Esophagus muscularis mucosa (tissue), 4 donors: ENCODE measurements at regions not wholly inside any gene's neighbourhood (a gene's known extent, or its start where the extent isn't known, plus 50 kb on each side); places are given as distances from the start of the nearest gene placed in this dataset.

Source experiments
- DNase-seq: peaks from one replicate; pipeline ENCODE4 v3.0.0-alpha.2; 2017; ENCODE audit errors: extremely low spot score
- H3K27ac ChIP-seq, 4 donors: fragments of 200-600 bp; sonication (generic); replicated peaks in 1 of 4; 1 replicate in 3 of 4; 2 replicates in 1 of 4; pipeline ENCODE4 v1.5.1; 2016 to 2019; ENCODE audit warnings: mild to moderate bottlenecking in 1 of 4
- H3K27me3 ChIP-seq, 4 donors: fragments of 200-600 bp; sonication (generic); one replicate each; pipeline versions ENCODE4 v1.5.1 to v1.6.0; 2016 to 2019
- H3K36me3 ChIP-seq, 4 donors: fragments of 200-600 bp; sonication (generic); one replicate each; pipeline ENCODE4 v1.5.1; 2016 to 2019
- H3K4me1 ChIP-seq, 4 donors: fragments of 200-600 bp; sonication (generic); one replicate each; pipeline ENCODE4 v1.5.1; 2016 to 2019
- H3K4me3 ChIP-seq, 4 donors: fragments of 200-600 bp; sonication (generic); 1 replicate in 2 of 4; 2 replicates in 2 of 4; pipeline ENCODE4 v1.5.1; 2016 to 2019; ENCODE audit warnings: mild to moderate bottlenecking in 4 of 4, moderate library complexity in 1 of 4
- H3K9me3 ChIP-seq, 4 donors: fragments of 200-600 bp; sonication (generic); 1 replicate in 3 of 4; 2 replicates in 1 of 4; pipeline ENCODE4 v1.5.1; 2016 to 2019
- CTCF ChIP-seq, 3 experiments: fragments of 200-600 bp in 2 of 3; fragments of 450-650 bp in 1 of 3; sonication (generic) in 2 of 3; IDR thresholded peaks; one replicate each; pipeline ENCODE4 v1.5.1; 2017 to 2019; ENCODE audit warnings: antibody characterized with exemption in 3 of 3, mild to moderate bottlenecking in 2 of 3, moderate library complexity in 1 of 3
- EP300 ChIP-seq: sonication (generic); formaldehyde crosslinking; IDR thresholded peaks from one replicate; pipeline ENCODE4 v1.6.1; 2017; ENCODE audit warnings: antibody characterized with exemption
- POLR2A ChIP-seq: fragments of 450-650 bp; IDR thresholded peaks from one replicate; pipeline ENCODE4 v1.6.1; 2017; ENCODE audit warnings: antibody characterized with exemption, moderate library complexity, mild to moderate bottlenecking, low read depth
- POLR2AphosphoS5 ChIP-seq, 2 donors: sonication (generic); formaldehyde crosslinking; IDR thresholded peaks; one replicate each; pipeline ENCODE4 v1.6.1; 2017; ENCODE audit warnings: antibody characterized with exemption in 2 of 2
- WGBS: methylation state at CpG from one replicate; pipeline ENCODE4 v1.1.5; 2018; 5-methylcytosine and 5-hydroxymethylcytosine counted together
- intact Hi-C: fragments of 100-400 bp; cut with DNase I; formaldehyde crosslinking; loops from one replicate; pipeline ENCODE4 v1.15.1; 2023

- H3K9me3 ChIP-seq, result no peaks in the 10 kb centered on the region
- 0% methylated on average over 1 of the region's 1 CpG for whole genome bisulfite sequencing
- TF ChIP-seq POLR2AphosphoS5 (IDR thresholded peaks at IDR 0.05), result no peak
- no peak for TF ChIP-seq CTCF (IDR thresholded peaks at IDR 0.05)
- no peak for TF ChIP-seq EP300
- TF ChIP-seq POLR2A, result no peak
- intact Hi-C loops, result no loop called here
- H3K4me3 ChIP-seq, result no peak overlapping the region
- H3K4me1 ChIP-seq, result no peaks in the 10 kb centered on the region
- H3K27me3 ChIP-seq, result no peaks in the 10 kb centered on the region
- DNase-seq, result no peak
- H3K27ac ChIP-seq, result no peak overlapping the region
- H3K36me3 ChIP-seq, result no peaks in the 10 kb centered on the region
Measured at GRCh38 chr4:10380735-10381134, 76.5 kb downstream of the ZNF518B start.

GRCh38 chr4:10371869-10372471 is 85.3 kb downstream of the ZNF518B start:
- H3K9me3 ChIP-seq, result no peaks in the 10 kb centered on the region
- H3K27me3 ChIP-seq, result no peaks in the 10 kb centered on the region
- intact Hi-C loops, result no loop called here
- no peak for TF ChIP-seq CTCF (IDR thresholded peaks at IDR 0.05)
- no peak for TF ChIP-seq POLR2A
- no peak for TF ChIP-seq EP300
- no peaks in the 10 kb centered on the region for H3K36me3 ChIP-seq
- DNase-seq, result peak; percentile 74
- no peak overlapping the region for H3K27ac ChIP-seq
- 65% methylated on average over 4 of the region's 4 CpGs for WGBS
- no peak overlapping the region for H3K4me3 ChIP-seq
- H3K4me1 ChIP-seq, result no peaks in the 10 kb centered on the region

- Histone ChIP-seq H3K27ac (no peak overlapping the region), H3K36me3 (no peaks in the 10 kb centered on the region), H3K4me3 (no peak overlapping the region), H3K9me3 (no peaks in the 10 kb centered on the region), H3K27me3 (no peaks in the 10 kb centered on the region), H3K4me1 (no peaks in the 10 kb centered on the region)
- WGBS, result 70% methylated on average over 5 of the region's 5 CpGs
- intact Hi-C loops, result no loop called here
- DNase-seq, result no peak
- no peak for TF ChIP-seq EP300
- no peak for TF ChIP-seq POLR2A
- TF ChIP-seq POLR2AphosphoS5 (IDR thresholded peaks at IDR 0.05), result no peak
- TF ChIP-seq CTCF (IDR thresholded peaks at IDR 0.05), result no peak
Measured at GRCh38 chr4:10371121-10371520, 86.1 kb downstream of the ZNF518B start.

GRCh38 chr4:10369517-10369916 is 87.7 kb downstream of the ZNF518B start:
- WGBS, result 80% methylated on average over 2 of the region's 2 CpGs
- Histone ChIP-seq H3K9me3 (no peaks in the 10 kb centered on the region), H3K27ac (no peak overlapping the region), H3K4me1 (no peaks in the 10 kb centered on the region), H3K36me3 (no peaks in the 10 kb centered on the region), H3K27me3 (no peaks in the 10 kb centered on the region), H3K4me3 (no peak overlapping the region)
- intact Hi-C loops, result no loop called here
- no peak for DNase-seq
- no peak for TF ChIP-seq POLR2AphosphoS5 (IDR thresholded peaks at IDR 0.05)
- no peak for TF ChIP-seq POLR2A
- no peak for TF ChIP-seq CTCF (IDR thresholded peaks at IDR 0.05)
- TF ChIP-seq EP300, result no peak

GRCh38 chr4:10366628-10367027 is 90.6 kb downstream of the ZNF518B start:
- no peak overlapping the region for H3K4me3 ChIP-seq
- H3K9me3 ChIP-seq, result no peaks in the 10 kb centered on the region
- H3K27ac ChIP-seq, result no peak overlapping the region
- no peaks in the 10 kb centered on the region for H3K36me3 ChIP-seq
- H3K27me3 ChIP-seq, result no peaks in the 10 kb centered on the region
- H3K4me1 ChIP-seq, result no peaks in the 10 kb centered on the region
- no peak for TF ChIP-seq EP300
- no peak for TF ChIP-seq POLR2AphosphoS5 (IDR thresholded peaks at IDR 0.05)
- no peak for TF ChIP-seq CTCF (IDR thresholded peaks at IDR 0.05)
- no peak for TF ChIP-seq POLR2A
- no peak for DNase-seq
- intact Hi-C loops, result no loop called here
